IPS DF 4.7 (cell line): ENCODE measurements at regions not wholly inside any gene's neighbourhood (a gene's known extent, or its start where the extent isn't known, plus 50 kb on each side); places are given as distances from the start of the nearest gene placed in this dataset.
"Not testable (repeated sequence)": the region's sequence is repeated elsewhere in the genome, so short reads cannot be mapped to it uniquely, and the experiment has no call there.

Experiments used
- DNase-seq: peaks from one replicate; pipeline ENCODE4 v3.0.0-alpha.2; 2013; ENCODE audit warnings: low spot score; ENCODE audit errors: extremely low read depth

GRCh38 chr12:111249018-111249370, 119.9 kb downstream of the PHETA1 start:
- no peak for DNase-seq

- no peak for DNase-seq
Observed at GRCh38 chr12:111248236-111249017, 120.5 kb downstream of the PHETA1 start.

GRCh38 chr12:111247083-111247783, 121.7 kb downstream of the PHETA1 start:
- DNase-seq = no peak

- DNase-seq = no peak
Observed at GRCh38 chr12:111246477-111247011, 122.4 kb downstream of the PHETA1 start.

GRCh38 chr12:111245701-111246476, 123.0 kb downstream of the PHETA1 start:
- DNase-seq = no peak

- DNase-seq = no peak
Observed at GRCh38 chr12:111244673-111245072, 124.2 kb downstream of the PHETA1 start.

- DNase-seq = not testable (repeated sequence)
Observed at GRCh38 chr12:111242817-111243216, 126.1 kb downstream of the PHETA1 start.

GRCh38 chr12:111242184-111242583, 126.7 kb downstream of the PHETA1 start:
- no peak for DNase-seq

- no peak for DNase-seq
Observed at GRCh38 chr12:111240374-111240773, 128.5 kb downstream of the PHETA1 start.

- no peak for DNase-seq
Observed at GRCh38 chr12:111239235-111239634, 129.7 kb downstream of the PHETA1 start.

- no peak for DNase-seq
Observed at GRCh38 chr12:111238075-111238734, 130.7 kb downstream of the PHETA1 start.

- DNase-seq = not testable (repeated sequence)
Observed at GRCh38 chr12:111234491-111234890, 134.4 kb downstream of the PHETA1 start.

GRCh38 chr12:111233786-111234185, 135.1 kb downstream of the PHETA1 start:
- no peak for DNase-seq

- no peak for DNase-seq
Observed at GRCh38 chr12:111230649-111231048, 138.2 kb downstream of the PHETA1 start.

GRCh38 chr12:111228916-111229666, 139.8 kb downstream of the PHETA1 start:
- no peak for DNase-seq

- no peak for DNase-seq
Observed at GRCh38 chr12:111227476-111228420, 141.1 kb downstream of the PHETA1 start.

GRCh38 chr12:111226680-111227079, 142.2 kb downstream of the PHETA1 start:
- no peak for DNase-seq

GRCh38 chr12:111225307-111225706, 143.6 kb downstream of the PHETA1 start:
- DNase-seq = no peak
